GM12878 (cell line): ENCODE measurements at regions not wholly inside any gene's neighbourhood (a gene's known extent, or its start where the extent isn't known, plus 50 kb on each side); places are given as distances from the start of the nearest gene placed in this dataset.

Experiments used
- ATAC-seq: fragments of 200-7000 bp; cut with Tn5 transposase; 3 replicates; pipeline ENCODE4 v1.9.1; 2020; ENCODE audit warnings: mild to moderate bottlenecking, moderate library complexity
- BruUV-seq: library from RNA; stranded (reverse); fragments of 400-500 nt; replicated peaks from 2 replicates; lab custom pipeline; 2021; lab: Mats Ljungman, UMichigan
- CTCF ChIA-PET: fragments of 300-600 bp; sonication (Branson Sonifier 250); formaldehyde crosslinking; extraction: SDS; loops from one replicate; lab custom pipeline; 2021; ENCODE audit warnings: inconsistent platforms; lab: Yijun Ruan, JAX
- POLR2A ChIA-PET: fragments of 350-600 bp; formaldehyde crosslinking; extraction: SDS; loops from one replicate; lab custom pipeline; 2021; ENCODE audit warnings: inconsistent platforms; lab: Charles Lee
- RAD21 ChIA-PET: fragments of 300-600 bp; sonication (Branson Sonifier 250); formaldehyde crosslinking; loops from one replicate; lab custom pipeline; 2023; ENCODE audit warnings: antibody characterized with exemption; ENCODE audit not compliant: unreplicated experiment; lab: Charles Lee
- SMC1A ChIA-PET: fragments of 300-600 bp; sonication (Branson Sonifier 250); formaldehyde crosslinking; loops from one replicate; lab custom pipeline; 2023; ENCODE audit not compliant: unreplicated experiment, uncharacterized antibody; lab: Charles Lee
- DNase-seq: peaks from one replicate; pipeline ENCODE4 v3.0.0-alpha.2; 2011; ENCODE audit warnings: low read depth, low spot score
- FAIRE-seq: peaks from 3 replicates; lab custom pipeline; 2011; peaks lifted over from hg19 to GRCh38; lab: Jason Lieb, UNC
- H2AFZ ChIP-seq: 2 replicates; pipeline ENCODE4 v1.6.0; 2011; ENCODE audit warnings: low read depth, low read length, control low read depth; ENCODE audit not compliant: control insufficient read depth
- H3K27ac ChIP-seq: 2 replicates; pipeline ENCODE4 v1.5.1; 2011; ENCODE audit warnings: control low read depth; ENCODE audit not compliant: control insufficient read depth, insufficient read depth
- H3K27me3 ChIP-seq, 2 experiments: replicated peaks in 1 of 2; 2 replicates each; pipeline versions ENCODE4 v1.6.0 to v1.6.1; 2011; ENCODE audit warnings: low read length in 1 of 2; ENCODE audit not compliant: control insufficient read depth in 2 of 2, insufficient read depth in 2 of 2
- H3K36me3 ChIP-seq, 2 experiments: 2 replicates each; pipeline ENCODE4 v1.5.1; 2011; ENCODE audit warnings: low read length in 1 of 2; ENCODE audit not compliant: control insufficient read depth in 2 of 2, insufficient read depth in 2 of 2
- H3K4me1 ChIP-seq: 2 replicates; pipeline ENCODE4 v1.6.1; 2011; ENCODE audit warnings: mild to moderate bottlenecking, low read length, moderate library complexity, mixed read lengths; ENCODE audit not compliant: control insufficient read depth, insufficient read depth
- H3K4me2 ChIP-seq: 2 replicates; pipeline ENCODE4 v1.6.0; 2011; ENCODE audit warnings: control low read depth; ENCODE audit not compliant: control insufficient read depth, insufficient read depth
- H3K4me3 ChIP-seq: fragments of 200-600 bp; sonication (generic); 2 replicates; pipeline ENCODE4 v1.5.1; 2016
- H3K79me2 ChIP-seq: 2 replicates; pipeline ENCODE4 v1.6.0; 2011; ENCODE audit warnings: low read length; ENCODE audit not compliant: control insufficient read depth, insufficient read depth
- H3K9ac ChIP-seq: 2 replicates; pipeline ENCODE4 v1.8.0; 2011; ENCODE audit warnings: low read length, control low read depth, mixed read lengths; ENCODE audit not compliant: control insufficient read depth, insufficient read depth
- H3K9me3 ChIP-seq: replicated peaks from 3 replicates; pipeline ENCODE4 v1.5.1; 2011; ENCODE audit warnings: mild to moderate bottlenecking, low read length; ENCODE audit not compliant: control insufficient read depth, insufficient read depth
- H4K20me1 ChIP-seq: 2 replicates; pipeline ENCODE4 v1.6.0; 2011; ENCODE audit not compliant: control insufficient read depth, insufficient read depth
- BACH1 ChIP-seq: fragments of 450-650 bp; IDR thresholded peaks from 2 replicates; pipeline ENCODE4 v1.6.1; 2017; ENCODE audit warnings: mild to moderate bottlenecking, borderline replicate concordance
- EP300 ChIP-seq, 2 experiments: fragments of 150-350 bp in 1 of 2; IDR thresholded peaks; 2 replicates each; pipeline ENCODE4 v1.6.1; 2011 to 2012; ENCODE audit warnings: low read depth in 2 of 2, low read length in 2 of 2, borderline replicate concordance in 1 of 2, improper control_type of control experiment in 1 of 2, inconsistent platforms in 1 of 2; ENCODE audit not compliant: control insufficient read depth in 1 of 2
- JUND ChIP-seq: IDR thresholded peaks from 2 replicates; pipeline ENCODE4 v1.6.1; 2012; ENCODE audit warnings: low read depth, mild to moderate bottlenecking, low read length, improper control_type of control experiment, moderate library complexity
- NR2C2 ChIP-seq: IDR thresholded peaks from 2 replicates; pipeline ENCODE4 v1.6.1; 2011; ENCODE audit warnings: borderline replicate concordance, low read depth; ENCODE audit not compliant: control insufficient read depth, insufficient read length
- PBX3 ChIP-seq: IDR thresholded peaks from 2 replicates; pipeline ENCODE4 v1.6.1; 2011; ENCODE audit warnings: mild to moderate bottlenecking, low read depth, low read length, moderate library complexity; ENCODE audit not compliant: insufficient replicate concordance
- RAD21 ChIP-seq: IDR thresholded peaks from 2 replicates; pipeline ENCODE4 v1.6.1; 2011; ENCODE audit warnings: mild to moderate bottlenecking, low read depth, low read length, moderate library complexity; ENCODE audit not compliant: insufficient read depth
- RUNX3 ChIP-seq: IDR thresholded peaks from 2 replicates; pipeline ENCODE4 v1.6.1; 2012; ENCODE audit warnings: low read length, inconsistent platforms
- SIN3A ChIP-seq: IDR thresholded peaks from 2 replicates; pipeline ENCODE4 v1.6.1; 2012; ENCODE audit warnings: low read depth, low read length, improper control_type of control experiment
- SUPT20H ChIP-seq: IDR thresholded peaks from 2 replicates; pipeline ENCODE4 v1.6.1; 2011; ENCODE audit warnings: low read depth, mild to moderate bottlenecking, low read length, moderate library complexity, borderline replicate concordance; ENCODE audit not compliant: control insufficient read depth
- ZNF384 ChIP-seq: IDR thresholded peaks from 2 replicates; pipeline ENCODE4 v1.6.1; 2012; ENCODE audit warnings: low read depth, mild to moderate bottlenecking, low read length, improper control_type of control experiment, borderline replicate concordance
- WGBS: methylation state at CpG from one replicate; pipeline ENCODE4 v1.1.6; 2016; ENCODE audit warnings: low lambda C conversion rate; ENCODE audit not compliant: insufficient replicate concordance, insufficient coverage; ENCODE audit errors: missing lambda C conversion rate; 5-methylcytosine and 5-hydroxymethylcytosine counted together
- in situ Hi-C: fragments of 300-500 bp; cut with MboI; formaldehyde crosslinking; loops from 9 replicates; pipeline ENCODE4 v1.14.3; 2018; ENCODE audit warnings: mixed read lengths
- intact Hi-C: fragments of 100-400 bp; cut with micrococcal nuclease; formaldehyde crosslinking; loops from one replicate; pipeline ENCODE4 v1.14.2; 2022; ENCODE audit not compliant: unreplicated experiment
- TF ChIP-seq, protein P1 (sequence below): fragments of 450-650 bp; IDR thresholded peaks from 2 replicates; pipeline ENCODE4 v1.6.1; 2017; ENCODE audit warnings: borderline replicate concordance

GRCh38 chr13:107827840-107828549 is 387.3 kb downstream of the LIG4 start (continued):
- TF ChIP-seq EP300 (IDR thresholded peaks at IDR 0.05; ENCODE audit: borderline replicate concordance in 1 of 2, control insufficient read depth in 1 of 2, low read depth in 2 of 2, low read length in 2 of 2) (no peak), BACH1 (no peak), ZNF384 (no peak)

GRCh38 chr13:107824635-107825034 is 390.7 kb downstream of the LIG4 start:
- intact Hi-C loops, result no loop called here
- no peak overlapping the region for H3K4me3 ChIP-seq

More at GRCh38 chr13:107824635-107825034, 390.7 kb downstream of the LIG4 start:
- FAIRE-seq (no peak), ATAC-seq (no peak), DNase-seq (no peak)
- Histone ChIP-seq H3K27ac (no peak overlapping the region), H2AFZ (no peak overlapping the region), H3K4me1 (no peaks in the 10 kb centered on the region), H3K79me2 (no peaks in the 10 kb centered on the region), H3K9ac (no peak overlapping the region), H3K9me3 (no peaks in the 10 kb centered on the region), H3K27me3 (no peaks in the 10 kb centered on the region), H3K36me3 (no peaks in the 10 kb centered on the region), H4K20me1 (no peaks in the 10 kb centered on the region), H3K4me2 (no peak overlapping the region)
- TF ChIP-seq, protein P1, sequence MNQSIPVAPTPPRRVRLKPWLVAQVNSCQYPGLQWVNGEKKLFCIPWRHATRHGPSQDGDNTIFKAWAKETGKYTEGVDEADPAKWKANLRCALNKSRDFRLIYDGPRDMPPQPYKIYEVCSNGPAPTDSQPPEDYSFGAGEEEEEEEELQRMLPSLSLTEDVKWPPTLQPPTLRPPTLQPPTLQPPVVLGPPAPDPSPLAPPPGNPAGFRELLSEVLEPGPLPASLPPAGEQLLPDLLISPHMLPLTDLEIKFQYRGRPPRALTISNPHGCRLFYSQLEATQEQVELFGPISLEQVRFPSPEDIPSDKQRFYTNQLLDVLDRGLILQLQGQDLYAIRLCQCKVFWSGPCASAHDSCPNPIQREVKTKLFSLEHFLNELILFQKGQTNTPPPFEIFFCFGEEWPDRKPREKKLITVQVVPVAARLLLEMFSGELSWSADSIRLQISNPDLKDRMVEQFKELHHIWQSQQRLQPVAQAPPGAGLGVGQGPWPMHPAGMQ, result no peak
- TF ChIP-seq PBX3 (no peak), SIN3A (no peak), NR2C2 (no peak), RAD21 (no peak), SUPT20H (no peak), JUND (no peak), RUNX3 (no peak)
- ChIA-PET POLR2A (no interaction called here), RAD21 (no interaction called here), SMC1A (interaction anchor here (0.6 kb wide), 1 partner anchor 139 kb away, joined by 3 read pairs; no protein-coding TSS in a partner anchor), CTCF (no interaction called here)
- BruUV-seq, result no TSS peak
- in situ Hi-C loops, result no loop called here
- WGBS, result 42% methylated on average over 7 of the region's 7 CpGs
